Liver (tissue), 3 donors: ENCODE measurements at regions not wholly inside any gene's neighbourhood (a gene's known extent, or its start where the extent isn't known, plus 50 kb on each side); places are given as distances from the start of the nearest gene placed in this dataset.

Source experiments
- EGR1 ChIP-seq, 2 donors: IDR thresholded peaks; 2 replicates each; pipeline ENCODE4 v1.6.1; 2016 to 2018; ENCODE audit warnings: antibody characterized with exemption in 2 of 2, low read depth in 2 of 2
- FOXA1 ChIP-seq: IDR thresholded peaks from 2 replicates; pipeline ENCODE4 v1.6.1; 2016; ENCODE audit warnings: antibody characterized with exemption
- FOXA2 ChIP-seq: IDR thresholded peaks from 2 replicates; pipeline ENCODE4 v1.6.1; 2016; ENCODE audit warnings: antibody characterized with exemption
- GABPA ChIP-seq, 2 donors: IDR thresholded peaks in 1 of 2; conservative IDR thresholded peaks in 1 of 2; 2 replicates each; pipeline ENCODE4 v1.6.1; 2016; ENCODE audit warnings: antibody characterized with exemption in 2 of 2, mild to moderate bottlenecking in 1 of 2, moderate library complexity in 1 of 2
- HNF4G ChIP-seq: IDR thresholded peaks from 2 replicates; pipeline ENCODE4 v1.6.1; 2016; ENCODE audit warnings: antibody characterized with exemption
- JUND ChIP-seq, 2 donors: IDR thresholded peaks; 2 replicates each; pipeline ENCODE4 v1.6.1; 2016; ENCODE audit warnings: antibody characterized with exemption in 2 of 2
- RAD21 ChIP-seq, 2 donors: IDR thresholded peaks; 2 replicates each; pipeline ENCODE4 v1.6.1; 2016; ENCODE audit warnings: antibody characterized with exemption in 2 of 2, mild to moderate bottlenecking in 2 of 2
- RXRA ChIP-seq, 2 donors: IDR thresholded peaks; 2 replicates each; pipeline ENCODE4 v1.6.1; 2017 to 2018; ENCODE audit warnings: antibody characterized with exemption in 2 of 2, mild to moderate bottlenecking in 1 of 2
- TAF1 ChIP-seq: conservative IDR thresholded peaks from 2 replicates; pipeline ENCODE4 v1.6.1; 2016; ENCODE audit warnings: antibody characterized with exemption, mild to moderate bottlenecking
- YY1 ChIP-seq: IDR thresholded peaks from 2 replicates; pipeline ENCODE4 v1.6.1; 2016; ENCODE audit warnings: antibody characterized with exemption, mild to moderate bottlenecking
- TF ChIP-seq, protein P1 (sequence below): fragments of 150-350 bp; IDR thresholded peaks from 2 replicates; pipeline ENCODE4 v1.5.1; 2017; ENCODE audit warnings: improper control_type of control experiment, low read depth, low read length; ENCODE audit not compliant: missing input control
- TF ChIP-seq, protein P2 (sequence below): IDR thresholded peaks from 2 replicates; pipeline ENCODE4 v1.6.1; 2016; ENCODE audit warnings: antibody characterized with exemption, mild to moderate bottlenecking
- TF ChIP-seq, protein P3 (sequence below): IDR thresholded peaks from 2 replicates; pipeline ENCODE4 v1.6.1; 2016; ENCODE audit warnings: antibody characterized with exemption
- TF ChIP-seq, protein P4 (sequence below): IDR thresholded peaks from 2 replicates; pipeline ENCODE4 v1.6.1; 2016; ENCODE audit warnings: antibody characterized with exemption
- donor health status: healthy.
- donor health status: healthy.

DNA sequence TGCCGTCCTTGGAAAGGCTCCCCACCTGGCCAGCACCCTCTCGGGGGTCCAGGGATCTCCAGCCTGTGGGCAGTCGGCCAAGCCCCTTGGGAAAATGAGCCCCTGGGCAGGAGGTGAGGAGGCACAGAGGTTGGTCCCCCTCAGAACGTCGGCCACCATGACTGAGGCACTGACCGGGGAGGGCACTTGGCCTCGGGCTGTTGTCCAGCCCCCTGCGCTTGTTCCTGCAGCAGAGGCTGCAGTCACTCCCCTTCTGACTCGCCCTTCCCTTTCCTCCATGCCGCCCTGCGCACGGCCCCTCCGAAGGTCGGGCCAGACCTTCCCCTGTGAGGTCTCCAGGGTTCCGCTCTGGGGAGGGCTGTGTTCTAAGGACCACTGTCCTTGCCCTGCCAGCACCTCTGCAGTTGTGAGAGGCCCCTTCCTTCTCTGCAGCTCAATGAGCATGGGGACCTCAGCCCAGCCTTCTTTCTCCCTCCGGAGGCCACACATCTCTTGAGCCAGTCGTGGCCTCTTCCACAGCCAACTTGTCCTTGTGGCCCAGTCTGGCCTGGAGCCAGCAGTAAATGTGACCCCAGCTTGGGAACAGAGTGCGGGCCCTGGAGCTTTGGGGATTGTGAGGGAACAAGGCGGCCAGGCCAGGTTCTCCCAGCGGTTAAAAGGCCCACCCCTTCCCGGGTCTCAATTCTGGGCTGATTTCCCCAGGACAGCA is 195.5 kb downstream of the DLL1 start:
- TF ChIP-seq, protein P1, sequence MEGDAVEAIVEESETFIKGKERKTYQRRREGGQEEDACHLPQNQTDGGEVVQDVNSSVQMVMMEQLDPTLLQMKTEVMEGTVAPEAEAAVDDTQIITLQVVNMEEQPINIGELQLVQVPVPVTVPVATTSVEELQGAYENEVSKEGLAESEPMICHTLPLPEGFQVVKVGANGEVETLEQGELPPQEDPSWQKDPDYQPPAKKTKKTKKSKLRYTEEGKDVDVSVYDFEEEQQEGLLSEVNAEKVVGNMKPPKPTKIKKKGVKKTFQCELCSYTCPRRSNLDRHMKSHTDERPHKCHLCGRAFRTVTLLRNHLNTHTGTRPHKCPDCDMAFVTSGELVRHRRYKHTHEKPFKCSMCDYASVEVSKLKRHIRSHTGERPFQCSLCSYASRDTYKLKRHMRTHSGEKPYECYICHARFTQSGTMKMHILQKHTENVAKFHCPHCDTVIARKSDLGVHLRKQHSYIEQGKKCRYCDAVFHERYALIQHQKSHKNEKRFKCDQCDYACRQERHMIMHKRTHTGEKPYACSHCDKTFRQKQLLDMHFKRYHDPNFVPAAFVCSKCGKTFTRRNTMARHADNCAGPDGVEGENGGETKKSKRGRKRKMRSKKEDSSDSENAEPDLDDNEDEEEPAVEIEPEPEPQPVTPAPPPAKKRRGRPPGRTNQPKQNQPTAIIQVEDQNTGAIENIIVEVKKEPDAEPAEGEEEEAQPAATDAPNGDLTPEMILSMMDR, result no peak
- TF ChIP-seq RAD21 (IDR thresholded peaks at IDR 0.05) (no peak), HNF4G (no peak), JUND (IDR thresholded peaks at IDR 0.05) (no peak), YY1 (no peak), EGR1 (IDR thresholded peaks at IDR 0.05; ENCODE audit: low read depth in 2 of 2) (no peak), TAF1 (no peak), GABPA (IDR thresholded peaks at IDR 0.05 in 1 of 2, conservative IDR thresholded peaks at IDR 0.05 in 1 of 2) (no peak), RXRA (IDR thresholded peaks at IDR 0.05) (no peak), FOXA2 (no peak), FOXA1 (no peak)
- TF ChIP-seq, protein P2, sequence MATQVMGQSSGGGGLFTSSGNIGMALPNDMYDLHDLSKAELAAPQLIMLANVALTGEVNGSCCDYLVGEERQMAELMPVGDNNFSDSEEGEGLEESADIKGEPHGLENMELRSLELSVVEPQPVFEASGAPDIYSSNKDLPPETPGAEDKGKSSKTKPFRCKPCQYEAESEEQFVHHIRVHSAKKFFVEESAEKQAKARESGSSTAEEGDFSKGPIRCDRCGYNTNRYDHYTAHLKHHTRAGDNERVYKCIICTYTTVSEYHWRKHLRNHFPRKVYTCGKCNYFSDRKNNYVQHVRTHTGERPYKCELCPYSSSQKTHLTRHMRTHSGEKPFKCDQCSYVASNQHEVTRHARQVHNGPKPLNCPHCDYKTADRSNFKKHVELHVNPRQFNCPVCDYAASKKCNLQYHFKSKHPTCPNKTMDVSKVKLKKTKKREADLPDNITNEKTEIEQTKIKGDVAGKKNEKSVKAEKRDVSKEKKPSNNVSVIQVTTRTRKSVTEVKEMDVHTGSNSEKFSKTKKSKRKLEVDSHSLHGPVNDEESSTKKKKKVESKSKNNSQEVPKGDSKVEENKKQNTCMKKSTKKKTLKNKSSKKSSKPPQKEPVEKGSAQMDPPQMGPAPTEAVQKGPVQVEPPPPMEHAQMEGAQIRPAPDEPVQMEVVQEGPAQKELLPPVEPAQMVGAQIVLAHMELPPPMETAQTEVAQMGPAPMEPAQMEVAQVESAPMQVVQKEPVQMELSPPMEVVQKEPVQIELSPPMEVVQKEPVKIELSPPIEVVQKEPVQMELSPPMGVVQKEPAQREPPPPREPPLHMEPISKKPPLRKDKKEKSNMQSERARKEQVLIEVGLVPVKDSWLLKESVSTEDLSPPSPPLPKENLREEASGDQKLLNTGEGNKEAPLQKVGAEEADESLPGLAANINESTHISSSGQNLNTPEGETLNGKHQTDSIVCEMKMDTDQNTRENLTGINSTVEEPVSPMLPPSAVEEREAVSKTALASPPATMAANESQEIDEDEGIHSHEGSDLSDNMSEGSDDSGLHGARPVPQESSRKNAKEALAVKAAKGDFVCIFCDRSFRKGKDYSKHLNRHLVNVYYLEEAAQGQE, result no peak
- TF ChIP-seq, protein P3, sequence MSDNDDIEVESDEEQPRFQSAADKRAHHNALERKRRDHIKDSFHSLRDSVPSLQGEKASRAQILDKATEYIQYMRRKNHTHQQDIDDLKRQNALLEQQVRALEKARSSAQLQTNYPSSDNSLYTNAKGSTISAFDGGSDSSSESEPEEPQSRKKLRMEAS, result no peak
- TF ChIP-seq, protein P4, sequence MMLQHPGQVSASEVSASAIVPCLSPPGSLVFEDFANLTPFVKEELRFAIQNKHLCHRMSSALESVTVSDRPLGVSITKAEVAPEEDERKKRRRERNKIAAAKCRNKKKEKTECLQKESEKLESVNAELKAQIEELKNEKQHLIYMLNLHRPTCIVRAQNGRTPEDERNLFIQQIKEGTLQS, result no peak
